CD4-positive, alpha-beta T cell (primary cell): ENCODE measurements at regions not wholly inside any gene's neighbourhood (a gene's known extent, or its start where the extent isn't known, plus 50 kb on each side); places are given as distances from the start of the nearest gene placed in this dataset.

Experiments used
- ATAC-seq: fragments of 200-7000 bp; cut with Tn5 transposase; one replicate; pipeline ENCODE4 v1.10.0; 2022; ENCODE audit warnings: mild to moderate bottlenecking; ENCODE audit not compliant: poor library complexity
- CTCF ChIA-PET: fragments of 350-600 bp; sonication (Branson Sonifier 250); formaldehyde crosslinking; loops from one replicate; lab custom pipeline; 2021; ENCODE audit warnings: antibody characterized with exemption, inconsistent platforms; lab: Charles Lee
- POLR2A ChIA-PET: fragments of 350-600 bp; sonication (Branson Sonifier 250); formaldehyde crosslinking; loops from one replicate; lab custom pipeline; 2021; ENCODE audit warnings: antibody characterized with exemption, inconsistent platforms; lab: Charles Lee
- DNase-seq, 14 experiments: peaks; one replicate each; pipeline ENCODE4 v3.0.0-alpha.2; 2013 to 2020; ENCODE audit warnings: mixed read lengths in 2 of 14
- H3K27ac ChIP-seq, 2 donors: one replicate each; pipeline versions ENCODE4 v1.5.1 to v1.7.0; 2013; ENCODE audit warnings: low read length in 2 of 2, low read depth in 1 of 2, mild to moderate bottlenecking in 1 of 2
- H3K27me3 ChIP-seq, 2 experiments: 1 replicate in 1 of 2; 2 replicates in 1 of 2; pipeline versions ENCODE4 v1.6.1 to v1.7.0; 2013; ENCODE audit warnings: low read length in 2 of 2, control low read depth in 1 of 2, mild to moderate bottlenecking in 1 of 2, moderate library complexity in 1 of 2; ENCODE audit not compliant: insufficient read depth in 2 of 2, control insufficient read depth in 1 of 2
- H3K36me3 ChIP-seq: one replicate; pipeline ENCODE4 v1.6.1; 2013; ENCODE audit warnings: low read length, control low read depth; ENCODE audit not compliant: insufficient read depth
- H3K4me1 ChIP-seq: one replicate; pipeline ENCODE4 v1.6.1; 2013; ENCODE audit warnings: low read length, control low read depth; ENCODE audit not compliant: insufficient read depth
- H3K4me3 ChIP-seq: one replicate; pipeline ENCODE4 v1.5.1; 2013; ENCODE audit warnings: mild to moderate bottlenecking, low read length, moderate library complexity
- H3K9me3 ChIP-seq, 2 experiments: 1 replicate in 1 of 2; 2 replicates in 1 of 2; pipeline versions ENCODE4 v1.6.1 to v1.7.0; 2013; ENCODE audit warnings: low read length in 2 of 2, mild to moderate bottlenecking in 2 of 2, control low read depth in 1 of 2, moderate library complexity in 1 of 2; ENCODE audit not compliant: control insufficient read depth in 1 of 2, insufficient read depth in 1 of 2
- H3K27ac Mint-ChIP-seq: one replicate; pipeline ENCODE4 v1.8.0; 2020; ENCODE audit warnings: mixed read lengths
- H3K27me3 Mint-ChIP-seq: one replicate; pipeline ENCODE4 v1.8.0; 2021; ENCODE audit warnings: mixed read lengths
- H3K36me3 Mint-ChIP-seq: one replicate; pipeline ENCODE4 v1.8.0; 2021; ENCODE audit warnings: low read depth, mixed read lengths
- H3K4me1 Mint-ChIP-seq: one replicate; pipeline ENCODE4 v1.8.0; 2021; ENCODE audit warnings: low read depth, mixed read lengths
- H3K4me3 Mint-ChIP-seq: one replicate; pipeline ENCODE4 v1.8.0; 2020; ENCODE audit warnings: mild to moderate bottlenecking, mixed read lengths
- H3K9me3 Mint-ChIP-seq: one replicate; pipeline ENCODE4 v1.8.0; 2020; ENCODE audit warnings: mixed read lengths
- CTCF ChIP-seq: fragments of 200-600 bp; IDR thresholded peaks from one replicate; pipeline ENCODE4 v1.8.0; 2022; ENCODE audit warnings: antibody characterized with exemption, mild to moderate bottlenecking
- intact Hi-C, 2 experiments: fragments of 100-400 bp; cut with DNase I in 1 of 2; cut with micrococcal nuclease in 1 of 2; formaldehyde crosslinking; loops; one replicate each; pipeline versions ENCODE4 v1.15.1 to v1.9.0; 2023 to 2025; cut with DNase I, micrococcal nuclease

DNA sequence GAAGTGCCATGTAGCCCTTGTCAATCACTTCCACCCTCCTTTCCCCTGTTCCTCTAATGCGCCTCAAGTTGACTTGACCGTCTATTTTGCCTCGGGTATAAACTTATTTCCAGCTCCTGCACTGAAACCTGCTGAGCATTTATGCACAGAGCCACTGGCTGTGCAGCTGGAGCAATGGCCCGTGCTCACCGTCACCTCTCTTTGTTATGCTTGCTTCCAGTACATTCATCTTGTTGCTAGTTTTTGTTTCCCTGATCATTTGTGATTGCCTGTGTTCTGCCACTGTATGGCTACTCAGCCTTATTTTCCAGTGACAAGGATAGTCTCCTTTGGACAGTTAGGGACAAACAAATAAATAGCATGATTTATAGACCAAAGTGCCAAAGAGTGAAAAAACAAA, 183.1 kb upstream of the C9orf72 start:
- no peaks in the 10 kb centered on the region for H3K27me3 Mint-ChIP-seq
- no peak for TF ChIP-seq CTCF
- no peaks in the 10 kb centered on the region for H3K9me3 ChIP-seq
- no peaks in the 10 kb centered on the region for H3K36me3 Mint-ChIP-seq
- POLR2A ChIA-PET, result no interaction called here
- H3K9me3 Mint-ChIP-seq, result no peaks in the 10 kb centered on the region
- CTCF ChIA-PET, result no interaction called here
- no peak overlapping the region for H3K4me3 Mint-ChIP-seq
- no peaks in the 10 kb centered on the region for H3K4me1 ChIP-seq
- no peak for ATAC-seq
- intact Hi-C loops, result loop anchor here in 1 of 2 experiments (10.0 kb wide), 1 partner anchor 48 kb away; no protein-coding TSS in a partner anchor
- H3K27me3 ChIP-seq, result no peaks in the 10 kb centered on the region
- H3K4me1 Mint-ChIP-seq, result no peaks in the 10 kb centered on the region
- H3K36me3 ChIP-seq, result no peaks in the 10 kb centered on the region
- no peak for DNase-seq
- H3K27ac ChIP-seq, result no peak overlapping the region
- H3K27ac Mint-ChIP-seq, result no peak overlapping the region
- H3K4me3 ChIP-seq, result no peak overlapping the region

GRCh38 chr9:27763831-27764230, 190.6 kb upstream of the C9orf72 start:
- Mint-ChIP-seq H3K4me1 (no peaks in the 10 kb centered on the region), H3K9me3 (no peaks in the 10 kb centered on the region), H3K27me3 (no peaks in the 10 kb centered on the region), H3K27ac (no peak overlapping the region), H3K36me3 (no peaks in the 10 kb centered on the region), H3K4me3 (no peak overlapping the region)
- Histone ChIP-seq H3K36me3 (no peaks in the 10 kb centered on the region), H3K9me3 (no peaks in the 10 kb centered on the region), H3K4me1 (no peaks in the 10 kb centered on the region), H3K27ac (no peak overlapping the region), H3K27me3 (no peaks in the 10 kb centered on the region), H3K4me3 (no peak overlapping the region)
- no peak for TF ChIP-seq CTCF
- ATAC-seq (no peak), DNase-seq (no peak)
- ChIA-PET POLR2A (no interaction called here), CTCF (no interaction called here)
- intact Hi-C loops, result no loop called here

DNA sequence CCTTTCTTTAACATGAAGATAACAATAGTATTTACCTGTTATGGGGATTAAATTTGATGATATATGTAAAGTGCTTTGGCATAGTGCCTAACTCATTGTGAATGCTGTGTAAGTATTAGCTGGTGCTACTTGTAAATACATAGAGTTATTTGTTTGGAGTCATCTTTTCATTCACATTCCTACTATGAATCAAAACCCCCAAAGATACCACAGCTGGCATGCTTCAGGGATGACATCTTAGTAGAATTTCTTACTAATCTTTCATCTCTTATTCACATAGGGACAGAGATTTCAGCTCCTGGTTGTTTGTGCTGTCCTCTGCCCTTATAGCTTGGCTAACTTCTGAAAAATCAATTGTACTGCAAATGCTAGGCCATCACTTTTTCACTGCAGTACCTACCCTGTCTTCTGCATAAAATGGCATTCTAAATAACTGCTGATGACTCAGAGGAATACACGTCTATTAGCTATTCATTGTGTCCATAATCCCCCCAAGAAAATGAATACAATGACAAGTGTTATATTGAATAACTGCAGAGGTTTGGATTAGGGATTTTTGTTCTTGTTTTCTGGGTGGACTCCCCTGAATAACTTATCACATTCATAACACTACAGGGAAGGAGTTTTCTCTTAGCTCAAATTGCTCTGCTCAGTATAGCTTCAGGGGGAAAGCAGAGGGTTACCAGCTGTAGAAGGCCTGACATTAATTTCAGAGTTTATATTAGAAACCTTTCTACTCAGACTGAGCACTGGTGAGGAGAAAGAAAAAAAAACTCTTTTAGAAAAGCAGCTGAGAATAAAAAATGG, 192.2 kb upstream of the C9orf72 start:
- POLR2A ChIA-PET, result no interaction called here
- CTCF ChIA-PET, result no interaction called here
- Mint-ChIP-seq H3K27ac (no peak overlapping the region), H3K27me3 (no peaks in the 10 kb centered on the region), H3K36me3 (no peaks in the 10 kb centered on the region), H3K9me3 (no peaks in the 10 kb centered on the region), H3K4me3 (no peak overlapping the region), H3K4me1 (no peaks in the 10 kb centered on the region)
- ATAC-seq (no peak), DNase-seq (no peak)
- no peaks in the 10 kb centered on the region for H3K4me1 ChIP-seq
- intact Hi-C loops, result no loop called here
- H3K27ac ChIP-seq, result no peak overlapping the region
- H3K9me3 ChIP-seq, result no peaks in the 10 kb centered on the region
- H3K36me3 ChIP-seq, result no peaks in the 10 kb centered on the region
- no peak overlapping the region for H3K4me3 ChIP-seq
- no peak for TF ChIP-seq CTCF
- H3K27me3 ChIP-seq, result no peaks in the 10 kb centered on the region
